H4 (cell line): ENCODE measurements at regions not wholly inside any gene's neighbourhood (a gene's known extent, or its start where the extent isn't known, plus 50 kb on each side); places are given as distances from the start of the nearest gene placed in this dataset.
A peak's percentile ranks its signal among the peaks of the same experiment; 100 is the strongest.

Experiments used
- DNase-seq: peaks from one replicate; pipeline ENCODE4 v3.0.0-alpha.2; 2015; ENCODE audit warnings: low spot score

GRCh38 chr13:37364007-37364406 lies 234.6 kb downstream of the POSTN start:
- no peak for DNase-seq

DNA sequence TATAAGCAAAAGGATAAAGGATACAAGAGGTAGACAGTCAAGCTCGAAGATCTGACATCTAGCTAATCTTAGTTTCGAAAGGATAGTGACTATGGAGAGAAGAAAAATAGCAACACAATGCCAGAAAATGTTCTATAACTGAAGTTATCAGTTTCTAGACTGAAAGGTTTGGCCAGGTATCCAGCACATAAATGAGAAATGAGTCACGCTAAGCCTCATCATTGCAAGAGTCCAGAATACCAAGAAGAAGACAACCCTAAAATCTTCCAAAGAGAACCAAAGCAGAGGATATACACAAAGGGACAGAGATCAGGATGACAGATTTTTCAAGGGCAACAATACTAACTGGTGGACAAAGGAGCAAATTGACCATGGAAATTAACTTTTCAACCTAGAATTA lies 237.0 kb downstream of the POSTN start:
- DNase-seq = no peak

GRCh38 chr13:37360556-37360955 lies 238.0 kb downstream of the POSTN start:
- no peak for DNase-seq

- no peak for DNase-seq
Measured at GRCh38 chr13:37357548-37357947, 241.0 kb downstream of the POSTN start.

DNA sequence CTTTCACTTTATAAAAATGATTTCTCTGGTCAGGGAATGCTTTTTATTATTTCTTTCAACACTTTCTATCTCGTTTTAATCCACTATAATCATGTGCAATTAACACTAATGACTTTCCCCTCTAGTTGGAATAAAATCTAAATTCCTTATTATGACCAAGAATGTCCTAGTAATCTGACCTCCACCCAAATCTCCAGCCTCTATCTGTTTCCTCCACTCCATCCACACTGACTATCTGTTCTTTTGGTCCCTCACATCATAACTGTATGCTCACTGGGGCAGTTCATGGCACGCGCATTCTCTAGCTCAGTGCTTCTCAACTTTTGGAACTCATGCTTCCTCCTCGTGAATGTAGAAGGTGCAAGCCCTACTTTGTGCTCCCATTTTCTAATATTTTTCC lies 244.7 kb downstream of the POSTN start:
- no peak for DNase-seq

DNA sequence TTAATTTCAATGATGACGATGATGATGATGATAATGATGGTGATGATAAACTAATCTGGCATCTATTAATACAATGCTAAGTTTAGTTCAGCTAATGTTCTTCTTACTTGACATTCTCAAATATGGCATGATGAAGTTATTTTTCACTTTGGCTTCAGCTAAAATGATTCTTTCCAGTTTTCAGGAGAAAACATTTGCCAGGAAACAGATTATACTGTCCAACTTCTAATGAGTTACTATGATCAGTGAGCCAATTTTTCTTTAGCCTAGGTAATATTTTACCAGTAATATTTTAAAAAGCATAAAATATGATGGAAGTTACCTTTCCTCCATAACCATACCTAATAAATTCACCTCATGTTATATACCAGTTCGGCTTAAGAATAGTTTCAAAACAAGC lies 245.7 kb upstream of the CSNK1A1L start:
- no peak for DNase-seq

GRCh38 chr13:37349916-37350315 lies 244.5 kb upstream of the CSNK1A1L start:
- DNase-seq = no peak

- no peak for DNase-seq
Measured at GRCh38 chr13:37348916-37349643, 243.6 kb upstream of the CSNK1A1L start.

DNA sequence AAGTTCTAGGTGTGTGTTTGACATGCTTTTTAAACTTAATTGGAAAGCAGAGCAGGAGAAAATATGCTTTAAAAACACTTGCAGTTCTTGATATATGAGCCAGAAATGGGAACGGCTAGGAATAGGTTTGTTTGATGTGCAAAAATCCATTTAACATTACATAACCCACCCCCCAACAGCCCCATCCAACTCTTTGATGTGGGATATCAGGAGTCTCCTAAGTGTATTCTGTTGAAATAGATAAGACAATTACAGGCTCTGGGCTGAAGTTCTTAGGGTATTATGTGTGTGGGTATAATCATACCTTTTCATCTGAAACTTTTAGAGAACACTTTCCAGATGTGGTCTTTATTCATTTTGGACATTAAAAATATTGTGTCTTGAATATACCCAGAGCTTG lies 240.4 kb upstream of the CSNK1A1L start:
- DNase-seq = no peak

- no peak for DNase-seq
Measured at GRCh38 chr13:37345391-37345790, 239.9 kb upstream of the CSNK1A1L start.

DNA sequence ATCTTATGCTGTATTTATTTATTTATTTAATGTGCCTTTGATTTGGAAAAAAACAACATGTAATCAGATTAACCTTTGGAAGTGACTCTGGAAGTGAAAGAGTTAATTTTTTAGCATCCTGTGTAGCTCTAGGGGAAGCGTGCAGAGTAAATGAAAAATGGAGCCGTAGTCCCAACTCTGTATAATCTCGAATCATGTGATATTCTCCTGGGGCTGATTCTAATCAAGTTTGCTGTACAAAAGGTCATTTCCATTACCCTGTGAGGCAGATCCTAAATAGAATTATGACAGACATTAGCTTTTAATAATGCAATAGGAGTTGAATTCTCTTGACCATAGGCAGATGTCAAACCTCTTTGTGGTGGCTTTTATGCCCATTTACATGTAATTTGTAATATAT lies 238.6 kb upstream of the CSNK1A1L start:
- DNase-seq = no peak

GRCh38 chr13:37342205-37342604 lies 236.7 kb upstream of the CSNK1A1L start:
- DNase-seq = no peak

DNA sequence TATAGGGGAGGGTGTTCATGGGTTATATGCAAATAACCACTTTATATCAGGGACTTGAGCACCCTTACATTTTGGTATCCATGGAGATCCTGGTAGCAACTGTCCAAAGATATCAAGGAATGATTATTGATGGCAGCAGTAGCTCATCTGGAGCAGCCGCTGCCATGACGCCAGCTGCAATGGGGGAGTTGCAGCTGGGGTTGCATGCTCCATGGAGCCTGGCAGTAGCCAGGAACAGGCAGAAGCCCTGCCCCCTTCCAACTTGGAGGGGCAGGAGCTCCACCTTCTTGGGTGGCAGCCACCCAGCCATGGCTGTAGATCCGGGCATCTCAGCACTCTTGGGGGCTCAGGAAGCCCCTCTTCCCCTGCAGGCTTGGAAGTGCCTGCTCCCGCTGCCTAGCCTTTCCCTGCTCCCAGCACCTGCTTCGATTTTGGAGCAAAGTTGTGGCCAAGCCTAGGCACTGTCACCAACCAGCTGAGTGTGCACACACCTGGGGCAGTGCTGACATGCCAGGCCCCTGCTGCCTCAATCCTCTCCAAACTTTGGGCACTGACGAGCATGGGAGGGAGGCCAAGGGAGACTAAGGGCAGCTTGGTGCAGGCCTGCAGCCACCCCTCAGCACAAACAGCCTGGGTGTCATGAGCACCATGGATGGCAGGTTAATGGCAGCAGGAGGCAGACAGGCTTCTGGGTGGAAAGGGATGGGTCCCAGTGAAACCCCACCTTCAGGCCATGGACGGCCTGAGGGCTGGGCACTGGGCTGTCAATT lies 235.6 kb upstream of the CSNK1A1L start:
- DNase-seq = no peak

DNA sequence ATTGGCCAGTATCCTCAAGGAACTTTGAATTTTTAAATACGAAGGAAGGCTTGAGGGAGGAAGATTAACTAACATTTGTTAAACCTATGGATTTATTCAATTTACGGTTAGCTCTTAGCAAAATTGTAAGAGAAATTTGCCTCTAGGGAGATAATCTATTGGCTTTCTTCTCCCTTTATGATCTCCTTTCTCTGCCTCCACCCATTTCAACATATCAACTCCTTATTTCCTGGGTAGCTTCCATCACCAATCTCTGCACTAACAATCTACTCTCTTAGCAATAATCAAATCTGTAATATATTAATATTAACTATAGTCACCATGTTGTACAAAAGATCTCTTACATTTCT lies 233.9 kb upstream of the CSNK1A1L start:
- DNase-seq = no peak

DNA sequence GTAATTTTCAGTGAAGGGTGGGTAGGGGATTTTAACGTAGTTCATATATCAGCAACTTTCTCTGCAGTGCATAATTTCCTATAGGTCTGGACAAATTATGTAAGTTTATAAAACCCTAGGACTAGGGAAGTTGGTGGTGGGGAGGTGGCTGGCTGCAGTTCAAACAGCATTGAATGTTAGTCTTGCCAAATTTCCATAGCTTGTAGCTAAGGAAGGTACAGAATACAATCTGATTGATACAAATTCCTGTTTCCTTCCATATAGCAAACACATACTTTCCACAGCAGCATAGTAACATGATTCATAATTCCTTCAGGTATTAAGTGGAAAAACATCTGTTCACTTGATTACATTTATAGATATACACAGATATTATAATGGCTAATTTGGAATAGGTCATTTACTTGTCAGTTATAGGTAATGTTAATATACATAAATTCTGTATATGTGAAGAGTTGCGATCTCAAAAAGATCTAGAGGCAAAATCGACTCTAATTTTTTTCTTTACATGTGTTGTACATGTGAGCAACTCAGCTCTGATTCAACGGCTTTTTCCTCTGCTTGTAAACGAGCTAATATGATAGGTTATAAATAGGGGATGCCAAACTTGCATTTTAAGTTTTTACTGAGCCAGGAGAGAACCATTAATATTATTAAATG lies 233.4 kb upstream of the CSNK1A1L start:
- DNase-seq = no peak

DNA sequence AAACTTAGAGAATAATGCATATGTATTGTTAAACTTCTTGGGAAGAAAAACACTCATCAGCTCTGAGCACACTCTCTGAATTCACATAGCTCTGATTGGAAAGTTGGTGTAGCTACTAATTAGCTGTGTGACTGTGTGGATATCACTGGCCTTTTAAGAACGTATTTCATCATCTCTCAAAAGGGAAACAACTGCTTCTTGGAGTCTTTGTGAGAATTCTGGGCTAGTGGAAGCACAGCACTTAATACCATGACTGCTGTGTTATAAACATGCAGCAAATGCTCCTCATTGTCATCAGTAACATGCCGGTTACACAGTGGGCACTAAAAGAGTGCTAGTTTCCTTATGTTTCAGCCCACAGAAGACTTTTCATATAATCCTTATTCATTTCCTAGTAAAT lies 220.9 kb upstream of the CSNK1A1L start:
- no peak for DNase-seq

GRCh38 chr13:37319031-37319443 lies 213.6 kb upstream of the CSNK1A1L start:
- DNase-seq = no peak

- no peak for DNase-seq
Measured at GRCh38 chr13:37316935-37317334, 211.5 kb upstream of the CSNK1A1L start.

GRCh38 chr13:37313372-37313771 lies 207.9 kb upstream of the CSNK1A1L start:
- DNase-seq = no peak

- DNase-seq = peak; percentile 85
Measured at GRCh38 chr13:37306778-37307544, 201.5 kb upstream of the CSNK1A1L start.

DNA sequence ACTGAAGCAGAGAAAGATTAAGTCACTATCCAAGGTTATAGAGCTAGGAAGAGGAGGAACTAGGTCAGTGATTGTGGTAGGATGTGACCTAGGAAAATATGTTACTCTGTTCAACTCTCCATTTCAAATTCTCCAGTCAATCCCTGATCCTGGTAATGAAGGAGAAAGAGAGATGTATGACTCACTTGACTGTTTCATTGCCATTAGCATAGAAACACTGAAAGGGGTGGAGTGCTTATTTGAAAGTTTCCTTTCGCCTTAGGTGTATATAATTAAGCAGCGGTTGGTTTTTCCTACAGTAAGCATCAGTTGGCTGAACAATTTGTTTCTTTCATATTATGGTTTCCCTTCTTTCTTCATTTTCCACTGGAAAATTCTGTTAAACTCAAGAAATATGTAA lies 198.1 kb upstream of the CSNK1A1L start:
- DNase-seq = no peak

- no peak for DNase-seq
Measured at GRCh38 chr13:37302686-37303085, 197.2 kb upstream of the CSNK1A1L start.
